Inferior parietal cortex (tissue), 1 donor: ENCODE measurements at regions not wholly inside any gene's neighbourhood (a gene's known extent, or its start where the extent isn't known, plus 50 kb on each side); places are given as distances from the start of the nearest gene placed in this dataset.

Experiments
- DNase-seq: peaks from one replicate; pipeline ENCODE4 v3.0.0-alpha.2; 2016; ENCODE audit errors: extremely low spot score

DNA sequence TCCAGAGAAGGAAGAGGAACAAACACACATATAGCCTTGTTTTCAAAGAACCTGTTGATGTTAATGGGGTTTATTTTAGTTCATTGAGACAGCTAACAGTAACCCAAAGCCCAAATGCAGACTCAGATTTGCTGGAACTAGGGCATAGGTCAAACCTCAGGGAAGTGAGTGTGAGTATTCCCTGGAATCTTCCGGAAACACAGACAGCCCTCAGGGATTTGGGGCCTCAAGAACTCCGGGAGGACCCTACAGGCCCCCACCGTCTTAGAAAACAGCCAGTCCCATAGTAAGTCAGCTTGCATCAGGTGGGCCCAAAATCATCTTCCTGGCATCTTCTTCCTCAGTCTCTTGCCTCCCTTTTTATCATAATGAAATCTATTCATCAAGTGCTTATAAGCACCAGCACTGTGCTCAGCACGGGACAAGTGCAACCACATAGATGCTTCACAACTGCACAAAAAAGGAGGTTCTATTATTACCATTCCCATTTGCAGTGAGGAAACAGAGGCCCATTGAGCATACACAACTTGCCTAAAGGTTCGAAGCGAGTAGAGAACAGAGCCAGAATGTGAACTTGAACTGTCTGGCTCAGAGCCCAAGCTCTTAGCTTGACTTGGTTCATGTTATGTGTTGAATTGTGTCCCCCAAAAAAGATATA lies 50.2 kb upstream of the BCL11A start:
- no peak for DNase-seq

DNA sequence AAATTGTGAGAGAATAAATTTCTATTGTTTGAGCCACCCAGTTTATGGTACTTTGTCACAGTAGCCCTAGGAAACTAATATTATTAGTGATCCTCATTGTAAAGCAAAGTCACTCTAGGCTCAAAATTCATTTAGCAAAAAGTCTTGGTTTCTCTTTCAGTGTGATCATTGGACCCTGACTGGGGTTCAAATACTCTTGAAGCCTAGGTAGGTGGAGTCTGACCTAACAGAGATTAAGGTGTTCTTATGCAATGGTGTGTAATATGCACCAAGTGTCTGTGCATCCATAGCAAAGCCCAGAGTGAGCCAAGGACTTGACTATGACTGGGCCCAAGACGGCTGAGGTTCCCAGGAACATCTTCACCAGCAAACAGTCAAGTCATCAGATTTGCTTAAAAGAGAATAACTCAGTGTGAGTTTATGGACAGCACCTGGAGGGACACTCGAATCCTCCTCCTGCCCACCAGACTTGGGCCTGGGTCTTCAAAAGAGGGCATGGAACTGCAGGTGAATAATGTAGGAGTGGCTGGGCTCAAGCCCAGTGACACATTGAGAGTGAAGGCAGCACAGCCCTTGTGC lies 51.1 kb upstream of the BCL11A start:
- DNase-seq = no peak

GRCh38 chr2:60605866-60606265 lies 52.4 kb upstream of the BCL11A start:
- no peak for DNase-seq

- DNase-seq = no peak
Measured at GRCh38 chr2:60608679-60609078, 55.2 kb upstream of the BCL11A start.

DNA sequence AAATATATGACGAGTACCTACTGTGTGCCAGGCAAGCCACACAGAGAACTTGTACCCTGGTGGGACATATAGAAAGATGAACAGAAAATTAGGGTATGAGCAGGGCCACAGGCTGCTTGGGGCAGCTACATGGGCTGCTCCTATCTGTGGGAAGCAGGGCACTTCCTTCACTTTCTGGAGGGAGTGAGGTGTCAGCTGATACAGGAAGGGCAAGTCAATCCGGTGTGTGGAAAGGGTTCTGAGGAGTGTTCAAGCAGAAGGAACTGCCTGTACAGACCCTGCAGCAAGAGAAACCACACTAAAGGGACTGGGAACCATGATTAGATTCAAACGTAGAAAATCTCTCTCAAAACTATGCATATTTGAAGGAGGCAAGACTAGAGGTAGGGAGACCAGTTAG lies 58.6 kb upstream of the BCL11A start:
- DNase-seq = no peak

GRCh38 chr2:60614319-60614718 lies 60.9 kb upstream of the BCL11A start:
- DNase-seq = no peak

- DNase-seq = no peak
Measured at GRCh38 chr2:60621688-60622429, 68.4 kb upstream of the BCL11A start.

- DNase-seq = no peak
Measured at GRCh38 chr2:60623040-60623439, 69.6 kb upstream of the BCL11A start.

- no peak for DNase-seq
Measured at GRCh38 chr2:60627412-60627811, 74.0 kb upstream of the BCL11A start.

GRCh38 chr2:60628026-60628425 lies 74.6 kb upstream of the BCL11A start:
- no peak for DNase-seq

- no peak for DNase-seq
Measured at GRCh38 chr2:60628615-60629304, 75.3 kb upstream of the BCL11A start.

DNA sequence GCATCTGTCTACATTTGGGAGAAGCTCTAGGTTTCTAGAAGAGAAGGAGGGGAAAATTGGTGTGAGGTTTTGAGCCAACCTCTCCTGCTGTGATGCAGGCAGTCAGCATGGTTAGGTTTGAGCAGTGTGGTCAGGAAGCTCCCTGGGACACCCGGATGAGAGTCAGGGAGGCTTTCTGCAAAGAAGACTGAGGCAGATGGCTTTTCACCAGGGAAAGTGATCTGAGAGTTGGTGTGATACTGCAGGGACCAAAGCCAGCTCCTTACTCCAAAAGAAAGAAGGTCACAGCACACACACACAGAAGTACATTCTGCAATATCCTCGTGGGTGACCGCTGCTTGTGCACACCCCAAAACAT lies 75.8 kb upstream of the BCL11A start:
- DNase-seq = no peak

GRCh38 chr2:60629801-60630385 lies 76.4 kb upstream of the BCL11A start:
- no peak for DNase-seq

GRCh38 chr2:60633615-60634014 lies 80.2 kb upstream of the BCL11A start:
- DNase-seq = peak; percentile 38

- no peak for DNase-seq
Measured at GRCh38 chr2:60634438-60634837, 81.0 kb upstream of the BCL11A start.

- DNase-seq = peak; percentile 45
Measured at GRCh38 chr2:60641811-60642788, 88.6 kb upstream of the BCL11A start.

DNA sequence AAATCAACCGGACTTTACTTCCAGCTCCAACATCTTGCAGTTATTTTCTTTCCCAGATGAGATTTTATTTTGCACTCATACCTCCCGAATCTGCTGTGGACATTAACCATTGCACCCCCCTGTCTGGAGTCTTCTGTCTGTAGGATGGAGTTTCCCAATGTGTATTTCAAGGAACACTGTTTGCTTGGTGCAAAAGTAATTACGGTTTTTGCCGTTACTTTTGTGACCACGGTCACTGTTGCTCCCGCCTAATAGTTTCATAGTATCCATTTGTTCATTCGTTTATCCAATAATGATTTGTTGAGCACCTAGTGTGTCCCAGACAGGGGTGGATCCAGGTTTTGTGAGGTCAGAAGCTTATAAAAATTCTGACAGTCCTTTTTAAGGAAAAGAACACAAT lies 90.3 kb upstream of the BCL11A start:
- no peak for DNase-seq

- peak; percentile 59 for DNase-seq
Measured at GRCh38 chr2:60644951-60645350, 91.5 kb upstream of the BCL11A start.

GRCh38 chr2:60648191-60648590 lies 94.7 kb upstream of the BCL11A start:
- DNase-seq = no peak

DNA sequence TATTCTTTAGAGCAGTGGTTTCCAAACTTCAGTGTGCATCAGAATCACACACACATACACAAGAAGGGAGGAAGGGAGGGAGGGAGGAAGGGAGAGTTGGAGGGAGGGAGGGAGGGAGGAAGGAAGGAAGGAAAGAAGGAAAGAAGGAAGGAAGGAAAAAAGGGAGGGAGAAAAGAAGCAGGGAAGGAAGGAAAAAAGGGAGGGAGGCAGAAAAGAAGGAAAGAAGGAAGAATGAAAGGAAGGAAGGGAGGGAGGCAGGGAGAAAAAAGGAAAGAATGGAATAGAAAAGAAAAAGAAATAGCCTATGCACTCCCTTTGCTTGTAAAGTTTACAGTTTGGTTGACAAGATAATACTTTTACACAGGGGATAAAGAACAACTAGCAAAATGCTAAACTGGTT lies 96.3 kb upstream of the BCL11A start:
- DNase-seq = no peak

- no peak for DNase-seq
Measured at GRCh38 chr2:60652832-60653340, 99.4 kb upstream of the BCL11A start.
